ENCODE measurements at regions not wholly inside any gene's neighbourhood (a gene's known extent, or its start where the extent isn't known, plus 50 kb on each side); places are given as distances from the start of the nearest gene placed in this dataset.
"Not testable (repeated sequence)": the region's sequence is repeated elsewhere in the genome, so short reads cannot be mapped to it uniquely, and the experiment has no call there.

DNA sequence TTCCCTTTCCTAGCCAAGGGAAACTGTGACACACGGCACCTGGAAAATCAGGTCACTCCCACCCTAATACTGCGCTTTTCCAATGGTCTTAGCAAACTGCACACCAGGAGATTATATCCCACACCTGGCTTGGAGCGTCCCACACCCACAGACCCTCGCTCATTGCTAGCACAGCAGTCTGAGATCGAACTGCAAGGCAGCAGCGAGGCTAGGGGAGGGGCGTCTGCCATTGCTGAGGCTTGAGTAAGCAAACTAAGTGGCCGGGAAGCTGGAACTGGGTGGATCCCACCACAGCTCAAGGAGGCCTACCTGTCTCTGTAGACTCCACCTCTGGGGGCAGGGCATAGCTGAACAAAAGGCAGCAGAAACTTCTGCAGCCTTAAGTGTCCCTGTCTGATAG, 132.9 kb downstream of the TMEM167A start:
- DNase-seq: not testable (repeated sequence)

DNA sequence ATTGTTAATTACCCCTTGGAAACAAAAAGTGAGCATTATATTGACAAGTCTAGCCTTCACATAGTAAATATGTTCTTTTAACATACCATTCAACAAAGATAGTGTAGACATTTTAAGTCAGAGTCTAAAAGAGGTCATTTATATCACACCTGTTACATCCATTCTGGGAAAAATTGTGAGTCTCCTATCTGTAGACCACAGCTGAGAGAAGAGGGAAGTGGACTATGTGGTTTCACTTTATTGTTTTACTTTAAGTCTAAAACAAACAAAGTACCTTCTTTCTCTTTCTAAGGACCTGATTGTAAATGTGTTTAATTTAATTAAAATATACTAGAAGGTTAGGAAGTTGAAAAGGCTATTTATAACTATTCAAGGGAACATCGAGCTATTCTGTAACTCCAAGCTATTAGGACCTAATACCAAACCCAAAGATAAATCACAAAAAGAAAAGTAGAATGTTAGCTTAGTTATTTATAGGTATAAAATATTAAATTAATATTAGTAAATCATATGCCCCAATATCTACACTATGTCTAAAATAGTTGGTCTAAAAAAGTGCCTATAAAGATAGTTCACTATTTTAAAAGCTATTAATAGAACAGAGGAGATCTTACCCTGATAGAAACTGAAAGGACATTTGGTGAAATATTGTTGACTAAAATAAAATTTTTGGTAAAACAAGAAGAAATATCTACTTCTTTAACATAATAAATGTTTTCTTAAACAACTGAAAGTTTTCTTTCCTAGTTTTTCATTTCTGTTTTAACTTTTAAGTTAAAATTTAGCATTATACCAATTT, 134.9 kb downstream of the TMEM167A start:
- DNase-seq: no peak

DNA sequence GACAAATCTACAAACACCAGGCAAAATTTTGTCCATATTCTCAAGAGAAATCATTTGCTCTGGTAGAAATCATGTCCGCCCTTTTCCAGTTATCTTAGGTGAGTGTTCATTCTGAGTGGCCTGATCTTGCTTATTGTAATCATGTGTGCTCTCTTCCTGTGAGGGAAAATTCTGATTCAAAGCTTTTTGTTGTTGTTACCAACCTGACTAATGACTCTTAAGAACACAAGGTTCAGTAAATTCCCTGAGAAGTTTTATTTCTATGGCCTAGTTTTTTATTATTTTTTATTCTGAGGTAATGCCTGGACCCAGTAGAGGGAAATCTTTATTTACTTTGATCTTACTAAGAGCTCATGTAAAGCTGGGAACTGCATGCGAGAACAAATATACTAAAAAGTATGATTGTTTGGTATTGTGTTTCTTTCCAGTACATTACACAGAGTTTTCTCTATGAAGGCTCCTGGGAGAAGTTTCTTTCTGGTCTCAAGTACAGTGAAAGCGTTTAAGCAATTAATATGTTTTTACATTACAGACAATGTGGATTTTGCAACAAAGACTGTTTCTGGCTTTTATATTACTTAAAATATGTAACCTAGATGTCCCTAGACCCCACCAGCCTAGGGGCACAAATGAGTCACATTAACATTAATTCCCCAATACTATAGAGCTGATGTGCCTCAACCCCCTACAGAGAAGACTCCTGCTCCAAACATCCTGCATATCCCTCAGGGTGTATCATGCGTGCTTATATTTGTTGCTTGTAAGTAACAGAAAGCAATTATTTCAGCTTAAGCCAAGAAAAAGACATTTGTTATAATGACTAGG, 138.1 kb downstream of the TMEM167A start:
- DNase-seq: no peak

DNA sequence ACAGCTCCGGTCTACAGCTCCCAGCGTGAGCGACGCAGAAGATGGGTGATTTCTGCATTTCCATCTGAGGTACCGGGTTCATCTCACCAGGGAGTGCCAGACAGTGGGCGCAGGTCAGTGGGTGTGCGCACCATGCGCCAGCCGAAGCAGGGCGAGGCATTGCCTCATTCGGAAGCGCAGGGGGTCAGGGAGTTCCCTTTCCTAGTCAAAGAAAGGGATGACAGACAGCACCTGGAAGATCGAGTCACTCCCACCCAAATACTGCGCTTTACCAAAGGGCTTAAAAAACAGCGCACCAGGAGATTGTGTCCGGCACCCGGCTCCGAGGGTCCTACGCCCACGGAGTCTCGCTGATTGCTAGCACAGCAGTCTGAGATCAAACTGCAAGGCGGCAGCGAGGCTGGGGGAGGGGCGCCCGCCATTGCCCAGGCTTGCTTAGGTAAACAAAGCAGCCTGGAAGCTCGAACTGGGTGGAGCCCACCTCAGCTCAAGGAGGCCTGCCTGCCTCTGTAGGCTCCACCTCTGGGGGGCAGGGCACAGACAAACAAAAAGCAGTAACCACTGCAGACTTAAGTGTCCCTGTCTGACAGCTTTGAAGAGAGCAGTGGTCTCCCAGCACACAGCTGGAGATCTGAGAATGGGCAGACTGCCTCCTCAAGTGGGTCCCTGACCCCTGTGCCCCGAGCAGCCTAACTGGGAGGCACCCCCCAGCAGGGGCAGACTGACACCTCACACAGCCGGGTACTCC, 144.5 kb downstream of the TMEM167A start:
- DNase-seq: not testable (repeated sequence)

DNA sequence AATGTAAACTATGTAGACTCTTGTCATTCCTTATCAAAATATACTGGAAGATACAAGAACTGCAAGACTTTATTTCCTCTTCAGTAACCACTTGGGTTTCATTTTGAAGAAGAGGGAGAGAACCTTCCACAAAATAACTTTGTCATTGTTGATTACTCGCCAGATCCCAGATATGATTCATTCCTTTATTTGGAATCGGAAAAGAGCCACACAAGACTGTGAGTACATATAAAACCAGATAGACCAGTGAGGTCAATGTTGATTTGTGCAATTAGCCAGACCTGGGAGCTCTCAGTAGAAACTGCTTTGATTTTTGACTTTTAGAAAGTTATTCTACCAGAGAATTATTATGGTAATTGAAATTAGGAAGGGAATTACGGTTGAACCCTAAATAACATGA, 146.1 kb downstream of the TMEM167A start:
- DNase-seq: no peak

DNA sequence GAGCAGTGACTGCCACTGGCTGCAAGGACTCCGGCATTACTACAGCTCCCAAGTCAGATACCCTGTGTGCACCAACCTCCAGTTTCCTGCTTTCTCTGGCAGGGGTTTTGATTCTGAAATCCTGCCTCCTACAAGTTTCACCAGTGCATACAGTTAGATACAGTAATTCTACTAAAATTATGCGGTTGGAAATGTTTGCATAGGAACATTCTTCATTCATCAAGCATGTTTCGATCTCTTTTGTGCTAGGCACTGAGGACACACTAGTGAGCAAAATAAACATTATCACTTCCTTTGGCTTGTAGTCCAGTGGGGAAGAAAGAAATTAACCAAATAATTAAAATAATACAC, 152.2 kb downstream of the TMEM167A start:
- no peak for DNase-seq

DNA sequence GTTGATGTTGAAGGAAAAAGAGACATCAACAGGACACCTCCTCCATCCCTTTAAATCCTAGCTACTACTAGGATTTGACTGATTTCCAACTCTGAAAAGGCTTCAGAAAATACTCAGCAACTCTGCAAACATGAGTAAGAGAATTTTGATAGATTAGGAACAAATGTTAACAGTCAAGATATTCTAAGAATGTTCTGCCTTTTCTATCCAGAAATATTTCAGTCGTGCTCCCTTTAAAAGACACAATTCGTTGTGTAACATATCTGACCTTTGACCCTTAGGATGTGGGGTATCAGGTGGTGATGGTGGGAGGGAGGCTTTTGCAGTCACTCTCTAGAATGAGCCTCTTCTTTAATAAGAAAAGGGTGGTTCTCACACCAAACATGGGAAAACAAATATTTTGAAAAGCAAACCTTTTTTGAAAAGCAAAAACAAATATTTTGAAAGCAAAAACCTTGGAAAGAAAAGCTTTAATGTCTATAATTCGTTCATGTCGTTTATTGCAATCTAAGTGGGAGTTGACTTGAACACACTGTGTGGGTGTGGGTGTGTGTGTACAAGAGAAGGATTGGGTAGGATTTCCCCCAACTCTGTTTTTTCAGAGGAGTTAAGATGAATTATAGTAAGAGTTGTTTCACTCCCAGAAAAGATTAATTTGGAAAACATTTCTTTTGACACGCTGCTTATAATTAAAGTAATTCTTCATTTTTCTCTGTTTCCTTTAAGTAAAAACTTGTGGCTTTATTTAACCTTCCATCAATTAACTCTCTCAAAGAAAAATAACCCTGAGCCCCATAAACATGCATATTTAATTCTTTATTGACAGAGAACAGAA, 152.8 kb downstream of the TMEM167A start:
- DNase-seq: no peak

DNA sequence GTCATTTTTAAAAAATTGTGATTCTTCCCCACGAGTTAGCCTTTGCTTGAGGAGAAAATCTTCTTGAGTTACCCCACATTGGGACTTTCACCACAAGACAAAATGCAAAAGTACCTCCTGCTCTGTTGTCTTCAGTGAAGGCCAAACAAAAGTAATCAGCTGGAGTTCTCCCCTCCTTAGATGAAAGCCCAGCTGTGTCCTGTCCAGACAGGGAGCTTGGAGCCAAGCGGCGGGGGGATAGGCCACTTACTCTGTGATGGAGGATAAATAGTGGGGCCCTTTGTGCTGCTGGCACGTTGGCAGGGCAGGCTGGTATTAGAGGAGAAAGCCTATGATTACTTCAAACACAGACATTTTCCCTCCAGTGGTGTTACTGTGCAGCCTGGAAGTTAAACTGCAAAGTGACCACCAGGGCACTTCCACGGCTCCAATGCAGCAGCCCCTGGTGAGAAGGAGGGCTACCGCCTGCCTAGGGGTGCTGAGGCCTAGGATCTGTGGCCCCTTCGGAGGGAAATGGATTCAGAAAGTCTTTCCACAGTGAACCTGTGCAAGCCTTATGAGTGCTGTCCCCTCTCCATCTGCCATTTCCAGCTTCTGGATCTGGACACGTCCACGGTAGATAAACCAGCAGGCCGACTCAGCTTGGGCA, 155.0 kb downstream of the TMEM167A start:
- DNase-seq: no peak

DNA sequence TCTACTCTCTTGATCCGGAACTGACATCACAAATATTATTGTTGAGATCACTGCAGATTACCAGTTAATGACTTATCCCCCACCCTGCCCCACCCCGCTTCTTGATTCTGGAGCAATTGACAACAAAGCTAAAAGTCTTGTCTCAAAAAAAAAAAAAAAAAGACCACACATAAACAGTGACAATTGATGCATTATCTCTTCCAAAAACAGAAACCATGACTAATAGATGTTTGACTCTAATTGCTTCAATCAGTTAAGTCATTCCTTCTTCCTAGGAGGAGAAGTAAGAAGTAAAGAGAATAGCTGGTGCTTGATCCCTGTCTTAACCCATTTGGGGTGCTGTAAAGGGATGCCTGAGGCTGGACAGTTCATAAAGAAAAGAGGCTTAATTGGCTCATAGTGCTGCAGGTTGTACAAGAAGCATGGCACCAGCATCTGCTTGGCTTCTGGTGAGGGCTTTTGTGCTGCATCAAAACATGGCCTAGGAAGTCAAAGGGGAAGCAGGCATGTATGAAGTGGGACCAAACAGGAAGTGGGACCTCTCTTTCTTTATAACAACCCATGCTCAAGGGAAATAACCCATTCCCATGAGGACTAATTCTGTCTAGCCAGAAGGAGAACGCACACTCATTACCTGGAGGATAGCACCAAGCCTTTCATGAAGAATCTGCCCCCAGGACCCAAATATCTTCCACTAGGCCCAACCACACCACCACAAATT, 158.7 kb downstream of the TMEM167A start:
- DNase-seq: no peak

DNA sequence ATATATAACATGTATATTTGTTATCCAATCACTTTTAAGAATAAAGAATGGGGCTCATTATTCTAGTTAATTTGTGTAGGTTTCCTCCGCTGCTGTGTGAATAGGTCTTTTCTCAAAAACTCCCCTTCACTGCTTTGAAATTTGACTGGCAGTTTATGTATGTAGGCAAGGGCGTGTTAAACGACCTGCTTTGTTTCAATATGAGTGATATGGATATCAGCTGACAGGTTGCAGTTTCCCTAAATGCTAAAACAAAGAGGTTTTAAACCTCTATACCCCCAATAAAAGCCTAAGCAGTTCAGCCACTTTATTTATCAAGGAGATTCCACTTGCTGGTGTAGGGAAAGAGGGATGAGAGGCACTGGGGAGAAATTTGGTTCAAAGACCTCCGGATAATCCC, 159.6 kb downstream of the TMEM167A start:
- no peak for DNase-seq

DNA sequence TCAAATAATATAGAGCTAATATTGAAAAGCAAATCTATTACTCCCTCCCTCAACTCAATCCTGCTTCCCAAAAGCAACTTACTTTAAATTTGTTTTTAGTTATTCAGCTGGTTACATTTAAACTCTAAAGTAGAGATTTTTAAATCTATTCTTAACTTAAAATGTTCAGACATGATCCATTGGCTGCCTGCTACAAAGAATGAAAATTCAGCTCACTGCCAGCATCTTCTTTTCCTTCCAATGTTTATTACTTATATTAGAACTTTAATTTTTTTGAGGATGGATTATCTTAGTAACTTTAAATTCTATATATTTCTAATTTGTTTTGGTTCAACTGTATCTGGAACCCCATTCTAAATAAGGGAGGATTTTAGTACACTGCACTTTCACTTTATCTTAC, 163.2 kb downstream of the TMEM167A start:
- no peak for DNase-seq

DNA sequence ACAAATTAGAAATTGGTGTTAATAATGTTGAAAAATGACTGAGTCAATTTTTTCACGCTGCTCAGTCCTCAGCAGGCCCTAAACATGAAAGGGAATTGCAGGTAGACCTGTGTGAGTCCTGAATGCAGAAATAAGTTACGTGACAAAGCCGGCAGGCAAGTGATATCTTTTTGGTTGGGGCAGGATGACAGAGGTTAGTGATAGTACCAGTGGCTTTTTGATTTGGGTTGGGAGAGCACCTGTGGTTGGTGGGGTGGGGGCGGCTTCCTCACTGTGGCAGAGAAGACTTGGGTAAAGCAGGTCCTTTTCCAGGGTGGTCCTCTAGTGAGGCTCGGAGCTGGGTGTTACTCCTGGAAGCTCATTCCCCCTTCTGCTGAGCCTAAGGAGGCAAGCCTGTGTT, 164.7 kb downstream of the TMEM167A start:
- no peak for DNase-seq

DNA sequence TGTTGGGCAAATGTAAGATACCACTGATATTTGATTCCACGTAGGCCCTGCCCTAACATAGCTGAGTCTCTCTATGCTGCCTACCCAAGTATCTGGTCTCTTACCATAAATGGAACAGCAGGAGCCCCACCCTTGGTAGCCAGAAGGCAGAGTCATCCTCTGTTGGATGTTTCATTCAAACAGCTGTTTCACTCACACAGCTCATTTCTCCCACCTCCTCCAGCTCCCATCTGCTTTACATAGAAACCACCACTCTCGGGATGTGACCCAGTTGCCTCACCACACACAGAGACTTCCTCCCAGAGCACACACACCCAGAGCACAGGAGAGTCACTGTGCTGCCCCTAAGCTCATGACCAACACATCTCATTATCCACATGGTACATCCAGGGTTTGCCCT, 165.3 kb downstream of the TMEM167A start:
- DNase-seq: no peak

DNA sequence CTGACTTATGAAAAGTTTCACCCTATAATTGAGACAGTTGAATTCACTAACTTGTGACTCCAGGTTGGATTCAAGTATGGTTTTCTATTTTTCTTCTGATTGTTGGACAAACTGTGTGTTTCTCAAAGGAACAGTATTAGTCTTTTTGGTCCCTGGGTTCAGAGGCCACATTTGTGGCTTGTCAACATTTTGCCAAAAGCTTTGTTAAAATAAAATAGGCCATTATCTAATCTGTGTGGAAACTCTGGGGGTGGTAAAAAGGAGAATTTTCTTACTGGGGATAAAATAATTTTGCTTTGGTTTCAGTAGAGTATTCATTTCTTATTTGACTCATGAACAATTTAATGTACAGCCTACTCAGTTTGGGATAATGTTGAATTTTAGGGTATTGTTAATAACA, 166.3 kb downstream of the TMEM167A start:
- DNase-seq: no peak

DNA sequence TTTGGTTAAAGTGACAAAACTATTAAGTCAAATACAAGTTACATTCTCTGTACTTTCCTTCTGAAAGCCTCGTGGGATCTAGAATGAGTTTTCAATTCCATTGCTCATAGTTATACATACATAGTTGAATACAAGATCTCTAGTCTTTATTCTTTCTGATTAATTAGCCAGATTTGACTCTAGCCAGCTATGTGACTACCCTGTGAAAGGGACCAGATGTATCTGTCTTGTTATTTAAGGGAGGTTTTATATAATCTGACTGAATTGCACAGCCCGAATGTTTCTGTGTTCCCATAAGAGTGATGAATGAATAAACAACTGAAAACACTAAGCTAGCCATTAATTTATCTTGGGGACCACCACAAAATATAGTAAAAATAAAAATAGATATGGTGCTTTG, 166.7 kb downstream of the TMEM167A start:
- DNase-seq: no peak

DNA sequence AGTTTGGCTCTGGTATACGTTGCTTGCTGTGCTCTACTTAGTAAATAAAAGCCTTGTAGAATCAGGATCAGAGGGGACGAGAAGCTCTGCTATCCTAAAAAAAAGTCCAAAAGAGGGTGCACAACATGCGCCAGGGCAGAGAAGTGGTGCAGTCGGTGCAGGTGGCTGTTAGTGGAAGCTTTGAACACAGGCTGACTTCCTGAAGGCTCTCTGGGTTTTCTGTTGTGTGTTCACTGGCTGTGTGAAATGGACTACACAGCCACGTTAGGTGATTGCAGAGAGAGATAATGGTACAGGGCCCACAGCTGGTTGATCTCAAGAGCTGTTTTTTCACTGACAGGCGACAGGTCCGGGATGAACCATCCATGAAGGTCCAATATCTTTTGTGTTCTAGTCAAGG, 167.4 kb downstream of the TMEM167A start:
- no peak for DNase-seq

DNA sequence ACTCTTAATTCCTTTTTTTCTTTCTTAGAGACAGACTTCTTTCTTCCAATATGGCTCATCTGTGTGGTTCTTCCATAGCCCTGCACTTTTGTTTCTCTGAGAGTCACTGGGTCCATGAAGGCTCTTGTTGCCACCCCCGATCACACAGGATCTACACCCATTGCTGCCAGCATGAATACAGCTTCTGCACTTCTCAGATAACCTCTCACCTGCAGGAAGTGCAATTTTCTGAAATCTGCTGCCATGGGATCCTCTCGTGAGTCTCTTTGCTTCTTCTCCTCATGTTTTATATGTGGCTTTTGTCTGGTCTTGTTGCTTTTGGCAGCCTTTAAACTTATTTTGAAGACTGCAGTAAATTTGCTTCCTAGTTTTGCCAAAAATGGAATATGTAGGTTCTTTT, 171.2 kb downstream of the TMEM167A start:
- DNase-seq: no peak

DNA sequence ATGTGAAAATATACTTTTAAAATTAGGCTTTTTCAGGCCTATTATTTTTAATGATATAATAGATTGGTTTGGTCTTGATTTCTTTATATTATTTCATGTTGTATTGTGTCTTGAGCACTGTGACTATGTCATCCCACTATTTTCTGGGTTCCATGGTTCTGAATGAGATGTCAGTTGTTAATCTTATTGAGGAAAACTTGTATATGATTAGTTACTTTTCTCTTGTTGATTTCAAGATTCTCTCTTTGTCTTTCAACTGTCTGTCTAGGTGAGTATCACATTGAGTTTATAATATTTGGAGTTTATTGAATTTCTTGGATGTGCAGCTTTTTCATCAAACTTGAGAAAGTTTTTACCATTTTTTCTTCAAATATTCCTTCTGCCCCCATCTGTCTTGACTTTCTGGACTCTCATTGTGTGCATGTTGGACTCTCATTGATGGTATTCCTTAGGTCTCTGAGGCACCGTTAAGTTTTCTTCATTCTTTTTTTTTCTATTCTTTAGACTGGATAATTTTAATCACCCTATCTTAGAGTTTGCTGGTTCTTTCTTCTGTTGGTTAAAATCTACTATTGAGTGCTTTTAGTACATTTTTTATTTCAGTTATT, 175.8 kb downstream of the TMEM167A start:
- DNase-seq: no peak

DNA sequence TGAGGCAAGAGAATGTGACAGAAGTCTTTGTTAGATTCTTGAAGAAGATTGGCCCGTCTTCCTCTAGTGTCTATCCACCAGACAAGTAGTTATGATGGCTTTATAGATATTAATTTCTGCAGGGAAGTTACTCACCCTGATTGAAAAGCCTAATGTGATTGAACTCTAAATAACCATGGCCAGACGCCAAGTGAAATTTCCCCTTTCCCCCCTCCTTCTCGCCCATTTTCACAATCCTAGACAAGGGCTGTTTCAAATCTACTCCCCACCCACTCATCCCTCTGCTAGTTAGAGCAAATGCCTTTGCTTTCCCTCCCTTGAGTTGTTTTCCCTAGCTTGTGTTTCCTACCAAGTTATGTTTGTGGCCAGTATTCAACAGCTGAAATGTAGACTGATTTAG, 182.5 kb downstream of the TMEM167A start:
- no peak for DNase-seq

DNA sequence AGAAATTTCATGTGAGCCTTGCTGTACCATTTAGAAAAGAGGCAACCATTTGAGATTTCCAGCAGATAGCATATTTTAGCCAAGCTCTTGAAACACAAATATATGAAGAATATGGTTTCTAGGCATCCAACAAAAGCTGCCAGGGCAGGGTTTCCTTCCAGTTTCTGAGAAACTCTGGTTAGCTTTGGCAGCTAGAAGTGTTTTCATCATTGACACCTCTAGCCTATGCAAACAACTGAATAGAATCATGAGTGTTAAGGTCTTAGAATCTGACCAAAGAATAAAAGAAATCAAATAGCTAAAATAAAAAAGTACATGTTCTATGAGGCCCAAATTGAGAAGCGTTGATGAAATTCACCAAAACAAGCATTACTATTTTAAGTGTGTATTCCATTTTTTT, 188.1 kb downstream of the TMEM167A start:
- no peak for DNase-seq

DNA sequence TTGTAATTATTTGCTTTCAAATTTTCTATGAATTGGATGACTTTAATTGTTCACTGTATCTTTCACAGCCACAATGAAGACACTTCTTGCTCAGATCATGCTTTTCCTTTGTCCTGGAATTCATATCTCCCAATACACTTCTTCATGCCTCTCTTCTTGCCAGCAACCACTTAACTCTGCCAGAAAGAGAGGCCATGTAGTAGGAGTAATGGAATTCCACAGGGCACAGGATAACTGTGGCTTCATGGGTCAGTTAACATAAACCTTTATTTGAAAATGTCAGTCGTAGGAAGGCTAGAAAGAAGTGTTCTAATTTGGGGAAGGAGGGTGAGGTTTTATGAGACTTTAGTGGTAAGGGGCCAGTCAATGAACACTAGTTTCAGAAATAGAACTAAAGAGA, 190.3 kb downstream of the TMEM167A start:
- DNase-seq: no peak

All from NCI-H2171 (cell line).